ENCODE measurements at regions not wholly inside any gene's neighbourhood (a gene's known extent, or its start where the extent isn't known, plus 50 kb on each side); places are given as distances from the start of the nearest gene placed in this dataset.

- 68 to 71% methylated on average over 2 of the region's 2 CpGs for WGBS, 2 donors
- TF ChIP-seq CTCF (IDR thresholded peaks at IDR 0.05; ENCODE audit: control extremely low read depth, extremely low read depth), result no peak
- H3K36me3 ChIP-seq (ENCODE audit: control insufficient read depth in 4 of 4, insufficient read depth in 4 of 4, low read length in 4 of 4), result no peaks in the 10 kb centered on the region
- DNase-seq (no peak), ATAC-seq (ENCODE audit: insufficient read depth, low FRiP score) (no peak)
- no peaks in the 10 kb centered on the region for H3K27me3 ChIP-seq (ENCODE audit: control insufficient read depth in 3 of 3, insufficient read depth in 3 of 3, low read length in 2 of 3)
- H3K9me3 ChIP-seq (ENCODE audit: control insufficient read depth in 4 of 4, insufficient read depth in 3 of 4, low read length in 3 of 4), result no peaks in the 10 kb centered on the region
- no peak overlapping the region for H3K27ac ChIP-seq (ENCODE audit: low read depth in 1 of 2, low read length in 1 of 2)
- H3K4me3 ChIP-seq, result no peak overlapping the region
- no peaks in the 10 kb centered on the region for H3K4me1 ChIP-seq (ENCODE audit: control insufficient read depth in 5 of 5, insufficient read depth in 5 of 5, low read length in 5 of 5)
- H3K9ac ChIP-seq (ENCODE audit: insufficient read depth in 1 of 2, low read length in 2 of 2), result no peak overlapping the region
These were observed 435.0 kb upstream of the CCDC179 start for GRCh38 chr11:23295241-23295640.

GRCh38 chr11:23308041-23308440 is 447.8 kb upstream of the CCDC179 start:
- Histone ChIP-seq H3K9ac (ENCODE audit: insufficient read depth in 1 of 2, low read length in 2 of 2) (no peak overlapping the region), H3K4me3 (no peak overlapping the region), H3K36me3 (ENCODE audit: control insufficient read depth in 4 of 4, insufficient read depth in 4 of 4, low read length in 4 of 4) (no peaks in the 10 kb centered on the region), H3K27ac (ENCODE audit: low read depth in 1 of 2, low read length in 1 of 2) (no peak overlapping the region), H3K4me1 (ENCODE audit: control insufficient read depth in 5 of 5, insufficient read depth in 5 of 5, low read length in 5 of 5) (peaks cover 0 to 9% (median 0%) of the 10 kb centered on the region in 5 donors), H3K27me3 (ENCODE audit: control insufficient read depth in 3 of 3, insufficient read depth in 3 of 3, low read length in 2 of 3) (no peaks in the 10 kb centered on the region), H3K9me3 (ENCODE audit: control insufficient read depth in 4 of 4, insufficient read depth in 3 of 4, low read length in 3 of 4) (no peaks in the 10 kb centered on the region)
- WGBS, 2 donors, result 71 to 72% methylated on average over 2 of the region's 2 CpGs
- peak in 2 of 3 donors; percentile 50 to 74 for DNase-seq
- TF ChIP-seq CTCF (IDR thresholded peaks at IDR 0.05; ENCODE audit: control extremely low read depth, extremely low read depth), result no peak
- ATAC-seq (ENCODE audit: insufficient read depth, low FRiP score), result no peak

- Histone ChIP-seq H3K4me1 (ENCODE audit: control insufficient read depth in 5 of 5, insufficient read depth in 5 of 5, low read length in 5 of 5) (peaks cover 0 to 9% (median 0%) of the 10 kb centered on the region in 5 donors), H3K9ac (ENCODE audit: insufficient read depth in 1 of 2, low read length in 2 of 2) (no peak overlapping the region), H3K9me3 (ENCODE audit: control insufficient read depth in 4 of 4, insufficient read depth in 3 of 4, low read length in 3 of 4) (no peaks in the 10 kb centered on the region), H3K4me3 (no peak overlapping the region), H3K27ac (ENCODE audit: low read depth in 1 of 2, low read length in 1 of 2) (no peak overlapping the region), H3K27me3 (ENCODE audit: control insufficient read depth in 3 of 3, insufficient read depth in 3 of 3, low read length in 2 of 3) (no peaks in the 10 kb centered on the region), H3K36me3 (ENCODE audit: control insufficient read depth in 4 of 4, insufficient read depth in 4 of 4, low read length in 4 of 4) (no peaks in the 10 kb centered on the region)
- TF ChIP-seq CTCF (IDR thresholded peaks at IDR 0.05; ENCODE audit: control extremely low read depth, extremely low read depth), result no peak
- 87 to 89% methylated on average over 1 of the region's 1 CpG for WGBS, 2 donors
- ATAC-seq (ENCODE audit: insufficient read depth, low FRiP score) (no peak), DNase-seq (no peak)
These were observed 450.0 kb upstream of the CCDC179 start for GRCh38 chr11:23310276-23310675.

All from lung (tissue), 11 donors.